Ovary (tissue), 7 donors: ENCODE measurements at regions not wholly inside any gene's neighbourhood (a gene's known extent, or its start where the extent isn't known, plus 50 kb on each side); places are given as distances from the start of the nearest gene placed in this dataset.

ENCODE experiments used
- DNase-seq, 5 donors: peaks; one replicate each; pipeline ENCODE4 v3.0.0-alpha.2; 2019 to 2020
- H3K27ac ChIP-seq, 2 donors: fragments of 200-600 bp; one replicate each; pipeline versions ENCODE4 v1.5.1 to v1.8.0; 2019 to 2022
- H3K27me3 ChIP-seq: fragments of 200-600 bp; one replicate; pipeline ENCODE4 v1.8.0; 2022
- H3K36me3 ChIP-seq: fragments of 200-600 bp; sonication (generic); one replicate; pipeline ENCODE4 v1.5.1; 2019
- H3K4me1 ChIP-seq: one replicate; pipeline ENCODE4 v1.8.1; 2013; ENCODE audit warnings: mild to moderate bottlenecking, moderate library complexity; ENCODE audit not compliant: insufficient read depth
- H3K4me3 ChIP-seq: fragments of 200-600 bp; sonication (generic); one replicate; pipeline ENCODE4 v1.5.1; 2017
- H3K9me3 ChIP-seq, 2 donors: fragments of 200-600 bp in 1 of 2; sonication (generic) in 1 of 2; one replicate each; pipeline versions ENCODE4 v1.5.1 to v1.8.1; 2013 to 2019; ENCODE audit warnings: mild to moderate bottlenecking in 1 of 2, moderate library complexity in 1 of 2
- EP300 ChIP-seq: sonication (generic); formaldehyde crosslinking; IDR thresholded peaks from one replicate; pipeline ENCODE4 v1.6.1; 2017; ENCODE audit warnings: antibody characterized with exemption
- POLR2A ChIP-seq: fragments of 450-650 bp; IDR thresholded peaks from one replicate; pipeline ENCODE4 v1.6.1; 2017; ENCODE audit warnings: antibody characterized with exemption, mild to moderate bottlenecking, moderate library complexity
- WGBS, 3 donors: extraction: QIAGEN DNeasy Blood & Tissue Kit in 1 of 3; methylation state at CpG; one replicate each; pipeline versions ENCODE4 v1.1.5 to v1.1.7; 2013 to 2017; 5-methylcytosine and 5-hydroxymethylcytosine counted together
- intact Hi-C, 4 donors: fragments of 100-400 bp; cut with DNase I; formaldehyde crosslinking; loops; one replicate each; pipeline versions ENCODE4 v1.11.0 to v1.15.1; 2022 to 2023
- TF ChIP-seq, protein P1 (sequence below), 3 donors: fragments of 450-650 bp in 2 of 3; fragments of 200-600 bp in 1 of 3; IDR thresholded peaks; one replicate each; pipeline versions ENCODE4 v1.5.1 to v1.8.0; 2016 to 2022; ENCODE audit warnings: antibody characterized with exemption in 3 of 3, mild to moderate bottlenecking in 1 of 3
- donor health status: DM: no; HTN: no; CAD: no; lungs with moderate emphysema.
- donor health status: DM: no; HTN: no; CAD: no.
- donor health status: Bipolar disorder and iron deficiency.
- donor health status: DM: no; HTN: no; CAD: no.
- donor health status: DM: yes; HTN: yes; CAD: no.

DNA sequence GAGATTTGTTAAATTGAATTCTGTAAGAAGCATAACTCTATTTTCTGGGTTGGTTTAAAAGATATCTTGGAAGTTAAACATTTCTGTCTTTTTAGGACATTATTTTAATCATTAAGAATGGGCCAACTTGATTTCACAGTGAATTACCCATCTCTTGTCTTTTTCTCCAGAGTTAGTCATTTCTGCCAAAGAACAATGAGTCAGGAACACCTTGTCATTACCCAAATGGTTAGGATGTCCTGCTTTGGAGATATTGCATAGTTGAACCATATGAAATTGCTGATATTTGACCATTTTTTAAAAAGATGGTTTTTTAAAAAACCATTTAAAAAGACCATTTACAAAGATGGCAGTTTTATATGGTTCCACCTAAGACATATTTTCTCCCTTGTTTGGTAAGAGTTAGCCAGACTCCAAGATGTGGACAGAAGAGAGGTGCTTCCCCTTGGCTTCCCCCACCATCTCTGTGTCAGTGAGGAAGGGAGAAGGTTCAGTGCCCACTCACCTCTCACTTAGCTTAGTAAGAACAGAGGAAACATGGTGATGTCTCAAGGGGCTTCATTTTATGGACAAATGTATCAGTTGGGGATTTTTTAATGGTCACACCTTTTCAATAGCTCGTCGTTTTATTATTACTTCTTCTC lies 103.0 kb downstream of the PCSK1 start:
- intact Hi-C loops = loop anchor here in 3 of 4 donors (10.0 kb wide), 2 partner anchors 475 to 685 kb away; partner anchors contain the start of gene RFESD (in 2 of the 3)
- no peaks in the 10 kb centered on the region for H3K27me3 ChIP-seq
- H3K9me3 ChIP-seq = no peaks in the 10 kb centered on the region
- DNase-seq = no peak
- no peak for TF ChIP-seq POLR2A
- no peak overlapping the region for H3K4me3 ChIP-seq
- H3K27ac ChIP-seq = no peak overlapping the region
- 90 to 99% (median 96%) methylated on average over 2 of the region's 2 CpGs for WGBS, 3 donors
- peaks cover 1% of the 10 kb centered on the region for H3K4me1 ChIP-seq
- H3K36me3 ChIP-seq = no peaks in the 10 kb centered on the region

DNA sequence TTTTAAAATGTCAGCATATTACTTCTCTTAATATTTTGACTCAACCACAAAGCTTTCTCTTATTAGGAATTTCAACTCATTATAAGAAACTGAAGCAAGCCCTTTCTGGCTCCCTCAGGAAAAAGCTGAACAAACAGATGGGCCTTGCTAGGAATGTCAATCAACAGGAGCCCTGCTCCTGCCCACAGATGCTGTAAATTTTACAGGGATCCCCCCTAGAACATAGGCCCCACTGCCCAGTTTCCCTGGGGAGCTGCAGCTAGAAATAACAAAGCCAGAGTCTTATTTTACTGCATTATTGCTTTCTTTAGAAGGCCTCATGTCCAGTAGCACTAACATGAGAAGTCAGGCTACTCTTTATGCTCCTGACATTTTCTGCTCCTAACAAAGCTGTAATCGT lies 103.8 kb downstream of the PCSK1 start:
- H3K9me3 ChIP-seq = no peaks in the 10 kb centered on the region
- peaks cover 1% of the 10 kb centered on the region for H3K4me1 ChIP-seq
- intact Hi-C loops = no loop called here
- H3K27me3 ChIP-seq = no peaks in the 10 kb centered on the region
- H3K4me3 ChIP-seq = no peak overlapping the region
- no peak for DNase-seq
- TF ChIP-seq, protein P1, sequence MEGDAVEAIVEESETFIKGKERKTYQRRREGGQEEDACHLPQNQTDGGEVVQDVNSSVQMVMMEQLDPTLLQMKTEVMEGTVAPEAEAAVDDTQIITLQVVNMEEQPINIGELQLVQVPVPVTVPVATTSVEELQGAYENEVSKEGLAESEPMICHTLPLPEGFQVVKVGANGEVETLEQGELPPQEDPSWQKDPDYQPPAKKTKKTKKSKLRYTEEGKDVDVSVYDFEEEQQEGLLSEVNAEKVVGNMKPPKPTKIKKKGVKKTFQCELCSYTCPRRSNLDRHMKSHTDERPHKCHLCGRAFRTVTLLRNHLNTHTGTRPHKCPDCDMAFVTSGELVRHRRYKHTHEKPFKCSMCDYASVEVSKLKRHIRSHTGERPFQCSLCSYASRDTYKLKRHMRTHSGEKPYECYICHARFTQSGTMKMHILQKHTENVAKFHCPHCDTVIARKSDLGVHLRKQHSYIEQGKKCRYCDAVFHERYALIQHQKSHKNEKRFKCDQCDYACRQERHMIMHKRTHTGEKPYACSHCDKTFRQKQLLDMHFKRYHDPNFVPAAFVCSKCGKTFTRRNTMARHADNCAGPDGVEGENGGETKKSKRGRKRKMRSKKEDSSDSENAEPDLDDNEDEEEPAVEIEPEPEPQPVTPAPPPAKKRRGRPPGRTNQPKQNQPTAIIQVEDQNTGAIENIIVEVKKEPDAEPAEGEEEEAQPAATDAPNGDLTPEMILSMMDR (IDR thresholded peaks at IDR 0.05) = no peak
- TF ChIP-seq POLR2A = no peak
- no peak for TF ChIP-seq EP300
- no peaks in the 10 kb centered on the region for H3K36me3 ChIP-seq
- no peak overlapping the region for H3K27ac ChIP-seq
- 61 to 72% (median 66%) methylated on average over 1 of the region's 1 CpG for WGBS, 3 donors

GRCh38 chr5:96327722-96328121 lies 105.3 kb downstream of the PCSK1 start:
- no peaks in the 10 kb centered on the region for H3K9me3 ChIP-seq
- H3K4me1 ChIP-seq = peaks cover 1% of the 10 kb centered on the region
- no peaks in the 10 kb centered on the region for H3K36me3 ChIP-seq
- no peak overlapping the region for H3K4me3 ChIP-seq
- DNase-seq = no peak
- intact Hi-C loops = no loop called here
- TF ChIP-seq, protein P1 (IDR thresholded peaks at IDR 0.05) = no peak
- TF ChIP-seq EP300 (no peak), POLR2A (no peak)
- no peaks in the 10 kb centered on the region for H3K27me3 ChIP-seq
- WGBS, 3 donors = 92 to 99% (median 94%) methylated on average over 2 of the region's 2 CpGs
- H3K27ac ChIP-seq = no peak overlapping the region

- Histone ChIP-seq H3K27me3 (no peaks in the 10 kb centered on the region), H3K4me3 (no peak overlapping the region), H3K4me1 (peaks cover 1% of the 10 kb centered on the region), H3K9me3 (no peaks in the 10 kb centered on the region), H3K36me3 (no peaks in the 10 kb centered on the region), H3K27ac (no peak overlapping the region)
- 91 to 97% (median 94%) methylated on average over 4 of the region's 4 CpGs for WGBS, 3 donors
- DNase-seq = no peak
- intact Hi-C loops = no loop called here
- TF ChIP-seq POLR2A (no peak), EP300 (no peak)
- TF ChIP-seq, protein P1 (IDR thresholded peaks at IDR 0.05) = no peak
Measured at GRCh38 chr5:96326902-96327301, 106.1 kb downstream of the PCSK1 start.

DNA sequence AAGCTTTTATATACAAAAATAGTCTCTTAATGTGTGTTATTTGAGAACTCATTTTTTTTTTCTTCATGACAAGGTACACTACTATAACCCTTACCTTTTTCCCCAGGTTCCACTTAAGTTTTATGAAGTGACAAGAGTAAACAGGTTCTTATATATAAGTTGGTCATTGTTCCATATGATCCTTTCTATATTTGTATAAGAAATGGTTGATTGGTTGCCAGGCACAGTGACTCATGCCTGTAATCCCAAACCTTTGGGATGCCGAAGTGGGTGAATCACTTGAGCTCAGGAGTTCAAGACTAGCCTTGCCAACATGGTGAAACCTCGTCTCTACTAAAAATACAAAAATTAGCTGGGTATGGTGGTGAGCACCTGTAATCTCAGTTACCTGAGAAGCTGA lies 108.3 kb downstream of the PCSK1 start:
- H3K9me3 ChIP-seq = no peaks in the 10 kb centered on the region
- H3K4me3 ChIP-seq = no peak overlapping the region
- intact Hi-C loops = no loop called here
- 77 to 90% (median 87%) methylated on average over 2 of the region's 2 CpGs for WGBS, 3 donors
- H3K27me3 ChIP-seq = no peaks in the 10 kb centered on the region
- TF ChIP-seq EP300 = no peak
- TF ChIP-seq POLR2A = no peak
- TF ChIP-seq, protein P1 (IDR thresholded peaks at IDR 0.05) = no peak
- H3K27ac ChIP-seq = no peak overlapping the region
- H3K4me1 ChIP-seq = no peaks in the 10 kb centered on the region
- DNase-seq = no peak
- H3K36me3 ChIP-seq = no peaks in the 10 kb centered on the region
